Stromal cell of bone marrow (primary cell): ENCODE measurements at regions not wholly inside any gene's neighbourhood (a gene's known extent, or its start where the extent isn't known, plus 50 kb on each side); places are given as distances from the start of the nearest gene placed in this dataset.

Experiments used
- DNase-seq: peaks from one replicate; pipeline ENCODE4 v3.0.0-alpha.2; 2012; ENCODE audit warnings: low read depth

GRCh38 chr15:53400986-53401385, 358.5 kb downstream of the WDR72 start:
- DNase-seq = no peak

DNA sequence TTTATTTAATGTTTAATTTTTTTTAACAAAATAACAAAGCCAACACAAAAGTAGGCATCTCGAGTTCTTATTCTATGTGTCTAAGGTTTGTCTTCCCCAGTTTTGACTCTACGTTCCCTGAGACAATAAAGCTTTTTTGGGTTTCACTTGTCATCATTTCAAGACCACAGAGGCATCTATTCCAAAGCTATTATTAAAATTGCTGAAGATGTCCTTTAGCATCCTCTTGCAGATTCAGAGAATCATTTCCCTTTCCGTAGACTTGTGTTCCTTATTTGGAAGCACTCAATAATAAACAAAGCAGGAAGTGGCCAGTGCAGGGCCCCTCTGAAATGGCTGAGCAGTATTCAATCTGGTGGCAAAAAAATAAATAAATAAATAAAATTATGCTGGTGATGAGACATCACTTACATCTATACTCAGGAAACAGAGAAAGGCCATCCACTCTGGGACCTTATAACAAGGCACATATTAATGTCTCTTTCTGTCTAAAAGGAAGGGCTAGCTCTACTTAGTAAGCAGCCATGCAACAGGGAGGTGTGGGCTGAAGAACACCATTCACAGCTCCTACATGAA, 362.3 kb downstream of the WDR72 start:
- no peak for DNase-seq

DNA sequence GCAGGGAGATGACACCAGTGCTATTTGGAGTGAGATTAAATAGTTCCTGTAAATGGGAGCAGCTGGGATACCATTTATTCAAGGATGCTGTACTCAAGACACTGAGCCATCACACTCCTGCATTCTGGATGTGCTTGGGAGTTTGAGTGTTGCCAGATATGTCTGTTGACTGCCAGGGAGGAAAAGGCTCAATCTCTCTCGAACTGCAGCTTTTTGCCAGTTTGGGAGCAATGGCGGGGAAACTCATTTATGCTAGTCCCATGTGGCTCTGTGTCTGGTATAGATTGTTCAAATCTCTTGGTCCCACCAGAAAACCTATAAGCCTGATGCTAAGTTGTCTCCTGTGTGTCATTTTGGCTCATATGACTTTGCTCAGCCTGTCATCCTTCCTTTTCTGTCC, 363.6 kb downstream of the WDR72 start:
- DNase-seq = no peak

DNA sequence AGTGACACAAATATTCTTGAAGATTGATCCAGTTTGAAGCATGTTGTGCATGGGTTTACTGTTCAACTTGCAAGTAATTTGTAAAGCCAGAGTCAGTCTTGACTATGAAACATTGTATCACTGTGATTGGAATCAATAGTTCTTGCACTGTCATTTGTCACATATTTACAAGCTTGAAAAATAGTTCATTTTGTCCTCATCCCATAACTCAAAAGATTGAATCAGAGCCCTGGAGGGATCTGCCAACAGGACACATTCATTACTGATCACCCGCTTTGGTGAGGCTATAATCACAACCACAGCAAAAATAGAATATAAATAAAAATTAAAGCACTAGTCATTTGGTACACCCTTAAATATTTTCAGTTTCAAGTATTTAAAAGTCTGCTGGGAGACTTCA, 368.9 kb downstream of the WDR72 start:
- no peak for DNase-seq

- no peak for DNase-seq
Measured at GRCh38 chr15:53389271-53390037, 370.0 kb downstream of the WDR72 start.

GRCh38 chr15:53384417-53384816, 375.0 kb downstream of the WDR72 start:
- DNase-seq = no peak

DNA sequence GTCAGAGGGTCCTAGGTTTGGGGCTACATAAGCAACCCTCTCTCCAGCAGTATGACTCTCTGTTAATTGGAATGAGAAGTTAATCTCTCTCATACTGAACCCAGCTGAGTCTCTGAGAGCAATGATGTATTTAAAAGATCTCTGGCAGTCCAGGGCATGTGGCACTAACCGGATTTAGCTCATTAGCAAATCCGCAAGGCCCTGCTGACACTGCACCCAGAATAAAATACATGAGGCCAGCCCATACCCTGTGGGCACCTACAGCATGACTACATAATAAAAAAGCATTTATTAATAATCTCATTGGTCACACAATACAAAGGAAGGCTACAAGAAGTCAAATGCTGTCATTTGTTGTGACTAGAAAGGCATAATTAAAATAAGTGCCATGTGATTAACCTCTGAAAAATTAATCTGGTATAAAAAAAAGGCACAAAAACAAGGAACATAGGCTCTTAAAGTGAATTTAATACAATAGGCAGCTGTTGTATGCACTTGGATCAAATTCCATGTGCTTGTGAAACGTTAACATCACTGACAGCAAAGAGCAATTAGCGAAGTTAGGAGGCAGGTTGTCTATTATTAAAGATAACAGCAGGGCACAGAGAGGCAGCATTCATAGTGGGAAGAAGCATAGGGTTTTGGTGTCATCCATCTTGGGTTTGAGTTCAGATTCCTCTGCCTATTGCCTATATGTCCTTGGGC, 381.2 kb downstream of the WDR72 start:
- DNase-seq = no peak

DNA sequence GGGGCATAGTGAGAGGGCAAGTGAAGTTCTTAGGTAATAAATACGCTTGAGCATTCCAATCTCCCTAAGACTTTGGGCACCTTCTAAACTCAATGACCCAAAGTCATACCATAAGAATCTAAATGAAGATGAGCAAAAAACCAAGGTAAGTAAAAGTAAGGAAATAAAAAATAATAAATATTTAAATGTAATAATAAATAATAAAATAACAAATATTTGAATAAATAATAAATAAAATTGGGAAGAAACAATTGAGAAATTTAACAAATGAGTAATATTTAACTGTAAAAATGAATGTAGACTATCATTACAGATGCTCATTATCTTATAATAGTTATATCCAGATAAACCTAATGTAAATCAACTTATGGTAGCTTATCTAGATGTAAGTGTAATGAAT, 391.7 kb downstream of the WDR72 start:
- no peak for DNase-seq

DNA sequence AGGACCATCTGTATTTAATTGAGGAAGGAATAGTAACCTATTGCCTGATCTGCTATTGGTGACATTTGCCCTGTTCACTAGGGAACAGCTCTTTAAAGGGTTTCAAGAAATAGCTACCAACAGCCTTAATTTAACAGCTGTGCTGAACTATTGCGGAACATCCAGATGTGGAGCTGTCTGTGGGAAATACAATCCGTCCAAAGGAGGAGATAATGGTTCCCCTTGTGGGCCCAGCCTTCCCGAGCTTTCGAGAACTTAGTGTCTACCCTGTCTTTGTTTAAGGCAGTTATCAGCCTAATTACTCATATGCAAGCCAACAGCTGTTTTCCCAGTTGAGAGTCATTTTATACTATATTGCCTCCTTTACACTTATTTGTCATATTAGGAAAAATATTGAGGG, 398.6 kb downstream of the WDR72 start:
- DNase-seq = no peak

GRCh38 chr15:53359038-53359437, 400.4 kb downstream of the WDR72 start:
- DNase-seq = no peak

DNA sequence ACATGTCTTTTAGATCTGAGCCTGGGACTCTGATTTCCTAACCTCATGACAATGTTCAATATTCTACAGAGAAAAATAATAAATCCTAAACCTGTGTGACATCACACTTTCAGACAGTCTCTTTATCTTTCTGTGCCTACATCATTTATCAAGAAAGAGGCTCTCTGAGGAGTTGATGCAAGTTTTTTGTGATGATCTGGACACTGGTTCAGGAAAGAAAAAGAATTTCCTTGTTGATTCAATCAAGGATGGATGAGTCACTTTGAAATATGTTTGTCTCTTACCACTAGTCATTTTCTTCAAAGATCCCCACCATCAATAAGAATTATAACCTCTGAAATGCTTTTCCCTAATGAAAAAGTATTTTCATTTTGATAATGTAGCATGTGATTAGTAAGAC, 404.6 kb downstream of the WDR72 start:
- no peak for DNase-seq

DNA sequence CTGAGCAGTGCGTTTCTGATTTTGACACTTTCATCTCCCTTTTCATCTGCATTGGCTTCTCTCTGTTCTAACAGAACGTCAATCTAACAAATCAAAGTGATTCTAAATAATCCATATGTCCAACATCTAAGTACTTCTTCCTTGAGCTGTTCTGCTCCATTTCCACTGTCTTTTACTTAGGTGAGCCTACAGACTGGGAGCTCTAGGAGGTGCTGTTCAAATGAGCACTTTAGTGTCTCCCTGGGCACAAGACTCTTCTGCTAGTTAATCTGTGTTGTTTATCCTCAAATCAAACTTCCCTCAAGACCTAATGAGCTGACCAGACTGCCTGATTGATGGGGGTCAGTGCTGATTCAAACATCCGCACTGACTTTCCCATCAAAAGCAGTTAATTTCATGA, 408.1 kb downstream of the WDR72 start:
- DNase-seq = no peak

DNA sequence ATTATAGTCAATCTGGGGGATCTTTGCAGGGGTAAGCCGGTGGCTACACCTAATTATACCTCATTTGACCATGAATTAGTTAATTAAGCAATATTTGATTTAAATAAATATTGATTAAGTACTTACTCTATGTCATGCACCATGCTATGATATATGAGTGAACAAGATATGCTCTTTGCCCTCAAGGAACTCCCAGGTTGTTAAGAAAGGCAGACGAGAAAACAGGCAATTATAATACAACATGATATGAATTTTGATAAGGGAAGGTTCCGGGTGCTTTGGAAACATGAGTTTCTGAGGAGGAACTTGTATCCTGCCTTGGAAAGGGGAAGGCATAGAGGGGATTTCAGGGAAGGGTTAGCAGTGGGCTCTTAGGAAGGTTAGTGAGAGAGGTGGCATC, 412.9 kb downstream of the WDR72 start:
- DNase-seq = no peak

GRCh38 chr15:53331328-53332190, 427.9 kb downstream of the WDR72 start:
- DNase-seq = no peak

DNA sequence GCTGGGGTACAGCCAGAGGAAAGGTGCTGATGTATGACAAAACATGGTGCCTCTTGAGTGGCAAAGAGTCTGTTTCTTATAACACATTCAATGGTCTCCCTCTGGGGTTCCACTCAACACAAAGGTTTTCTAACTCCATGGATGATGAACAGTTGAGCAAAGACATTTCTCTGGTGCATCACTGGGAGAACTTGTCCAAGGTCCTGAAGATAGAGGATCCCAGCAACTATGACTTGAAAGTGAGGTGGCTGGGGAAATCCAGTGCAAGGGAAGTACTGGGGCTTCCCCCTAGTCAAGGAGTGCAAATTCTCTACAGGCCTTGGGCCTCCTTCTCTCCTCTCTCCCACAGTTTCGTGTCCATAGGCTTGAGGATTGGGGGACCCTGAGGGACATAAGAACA, 431.1 kb downstream of the WDR72 start:
- no peak for DNase-seq

GRCh38 chr15:53324061-53324460, 435.4 kb downstream of the WDR72 start:
- no peak for DNase-seq

DNA sequence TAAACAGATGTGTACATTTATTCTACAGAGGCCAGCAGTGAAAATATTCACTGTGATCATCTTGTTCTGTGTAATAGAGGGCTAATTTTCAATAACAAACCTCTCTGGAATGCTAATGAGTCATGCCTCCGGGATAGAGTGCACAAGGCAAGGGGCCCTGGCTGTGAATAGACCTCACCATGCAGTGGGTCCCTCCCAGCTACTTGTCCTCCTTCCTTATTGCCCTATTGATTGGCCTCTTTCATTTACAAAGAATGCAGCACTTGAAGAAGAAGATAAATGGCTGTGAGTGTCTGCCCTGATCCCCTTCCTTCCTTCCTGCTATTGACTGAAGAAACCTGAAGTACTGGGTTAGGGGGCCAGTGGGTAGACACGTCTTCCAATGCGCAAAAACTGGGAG, 436.3 kb downstream of the WDR72 start:
- no peak for DNase-seq

DNA sequence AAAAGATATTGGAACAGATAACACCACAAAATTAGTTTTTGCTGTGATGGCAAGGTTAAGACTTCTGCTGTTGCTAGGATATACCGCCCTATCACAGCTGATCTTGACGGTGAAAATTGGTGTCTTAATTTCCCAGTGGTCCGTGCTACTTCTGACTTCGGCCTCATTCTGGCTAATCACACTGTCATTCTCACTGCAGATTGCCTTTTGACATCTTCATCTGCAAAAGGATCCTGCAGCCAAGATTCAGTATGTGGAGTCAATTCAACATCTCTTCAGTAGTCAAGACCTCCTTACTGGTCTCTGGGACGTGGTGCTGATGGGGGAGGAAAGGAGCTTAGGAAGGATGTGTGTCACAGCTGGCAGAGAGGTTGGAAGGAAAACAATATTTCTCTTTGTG, 438.6 kb downstream of the WDR72 start:
- no peak for DNase-seq

- DNase-seq = no peak
Measured at GRCh38 chr15:53312707-53313106, 446.8 kb downstream of the WDR72 start.

GRCh38 chr15:53310709-53311108, 448.8 kb downstream of the WDR72 start:
- DNase-seq = no peak

GRCh38 chr15:53307952-53308624, 451.4 kb downstream of the WDR72 start:
- no peak for DNase-seq

GRCh38 chr15:53305554-53305953, 453.9 kb downstream of the WDR72 start:
- no peak for DNase-seq
